ENCODE measurements at regions not wholly inside any gene's neighbourhood (a gene's known extent, or its start where the extent isn't known, plus 50 kb on each side); places are given as distances from the start of the nearest gene placed in this dataset.

GRCh38 chr13:86006317-86006716 lies 207.1 kb upstream of the SLITRK6 start:
- CTCF ChIA-PET (ENCODE audit: unreplicated experiment), result no interaction called here
- BruUV-seq (replicated peaks), result no TSS peak
- no peaks in the 10 kb centered on the region for H3K9me2 ChIP-seq (ENCODE audit: insufficient read depth, low read length)
- H3K4me3 ChIP-seq (ENCODE audit: low read depth, low read length, poor library complexity, severe bottlenecking), result no peak overlapping the region
- no peaks in the 10 kb centered on the region for H3K36me3 ChIP-seq (ENCODE audit: insufficient read depth, low read length)
- DNase-seq (ENCODE audit: low spot score), result no peak
- H4K20me1 ChIP-seq (ENCODE audit: insufficient read depth, low read length), result no peaks in the 10 kb centered on the region
- intact Hi-C loops (cut with micrococcal nuclease; ENCODE audit: unreplicated experiment), result no loop called here
- H3K4me2 ChIP-seq (ENCODE audit: low read length), result no peak overlapping the region
- H3K27ac ChIP-seq (ENCODE audit: low read depth, low read length, poor library complexity, severe bottlenecking), result no peak overlapping the region
- TF ChIP-seq EZH2phosphoT487 (IDR thresholded peaks at IDR 0.05; ENCODE audit: borderline replicate concordance, low read depth, low read length), result no peak
- TF ChIP-seq, protein P1, sequence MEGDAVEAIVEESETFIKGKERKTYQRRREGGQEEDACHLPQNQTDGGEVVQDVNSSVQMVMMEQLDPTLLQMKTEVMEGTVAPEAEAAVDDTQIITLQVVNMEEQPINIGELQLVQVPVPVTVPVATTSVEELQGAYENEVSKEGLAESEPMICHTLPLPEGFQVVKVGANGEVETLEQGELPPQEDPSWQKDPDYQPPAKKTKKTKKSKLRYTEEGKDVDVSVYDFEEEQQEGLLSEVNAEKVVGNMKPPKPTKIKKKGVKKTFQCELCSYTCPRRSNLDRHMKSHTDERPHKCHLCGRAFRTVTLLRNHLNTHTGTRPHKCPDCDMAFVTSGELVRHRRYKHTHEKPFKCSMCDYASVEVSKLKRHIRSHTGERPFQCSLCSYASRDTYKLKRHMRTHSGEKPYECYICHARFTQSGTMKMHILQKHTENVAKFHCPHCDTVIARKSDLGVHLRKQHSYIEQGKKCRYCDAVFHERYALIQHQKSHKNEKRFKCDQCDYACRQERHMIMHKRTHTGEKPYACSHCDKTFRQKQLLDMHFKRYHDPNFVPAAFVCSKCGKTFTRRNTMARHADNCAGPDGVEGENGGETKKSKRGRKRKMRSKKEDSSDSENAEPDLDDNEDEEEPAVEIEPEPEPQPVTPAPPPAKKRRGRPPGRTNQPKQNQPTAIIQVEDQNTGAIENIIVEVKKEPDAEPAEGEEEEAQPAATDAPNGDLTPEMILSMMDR (conservative IDR thresholded peaks at IDR 0.05; ENCODE audit: low read length), result no peak
- no peaks in the 10 kb centered on the region for H3K79me2 ChIP-seq (ENCODE audit: insufficient read depth, low read depth, low read length)
- POLR2A ChIA-PET, result no interaction called here
- H2AFZ ChIP-seq (ENCODE audit: low read length), result no peak overlapping the region
- no peaks in the 10 kb centered on the region for H3K4me1 ChIP-seq (ENCODE audit: insufficient read depth, low read length, poor library complexity, severe bottlenecking)
- H3K9me3 ChIP-seq (ENCODE audit: low read length), result no peaks in the 10 kb centered on the region

GRCh38 chr13:86003029-86003428 lies 203.8 kb upstream of the SLITRK6 start:
- Histone ChIP-seq H3K9me3 (ENCODE audit: low read length) (no peaks in the 10 kb centered on the region), H3K79me2 (ENCODE audit: insufficient read depth, low read depth, low read length) (no peaks in the 10 kb centered on the region), H2AFZ (ENCODE audit: low read length) (no peak overlapping the region), H3K4me2 (ENCODE audit: low read length) (no peak overlapping the region), H3K4me3 (ENCODE audit: low read depth, low read length, poor library complexity, severe bottlenecking) (no peak overlapping the region), H3K9me2 (ENCODE audit: insufficient read depth, low read length) (no peaks in the 10 kb centered on the region), H3K4me1 (ENCODE audit: insufficient read depth, low read length, poor library complexity, severe bottlenecking) (no peaks in the 10 kb centered on the region), H4K20me1 (ENCODE audit: insufficient read depth, low read length) (no peaks in the 10 kb centered on the region), H3K27ac (ENCODE audit: low read depth, low read length, poor library complexity, severe bottlenecking) (no peak overlapping the region), H3K36me3 (ENCODE audit: insufficient read depth, low read length) (no peaks in the 10 kb centered on the region)
- ChIA-PET CTCF (ENCODE audit: unreplicated experiment) (no interaction called here), POLR2A (interaction anchor here (0.5 to 1.1 kb wide), 2 partner anchors 379 to 1938 kb away, joined by 3 to 4 read pairs; no protein-coding TSS in a partner anchor)
- intact Hi-C loops (cut with micrococcal nuclease; ENCODE audit: unreplicated experiment), result no loop called here
- no TSS peak for BruUV-seq (replicated peaks)
- DNase-seq (ENCODE audit: low spot score), result no peak
- TF ChIP-seq, protein P1 (conservative IDR thresholded peaks at IDR 0.05; ENCODE audit: low read length), result no peak
- TF ChIP-seq EZH2phosphoT487 (IDR thresholded peaks at IDR 0.05; ENCODE audit: borderline replicate concordance, low read depth, low read length), result no peak

DNA sequence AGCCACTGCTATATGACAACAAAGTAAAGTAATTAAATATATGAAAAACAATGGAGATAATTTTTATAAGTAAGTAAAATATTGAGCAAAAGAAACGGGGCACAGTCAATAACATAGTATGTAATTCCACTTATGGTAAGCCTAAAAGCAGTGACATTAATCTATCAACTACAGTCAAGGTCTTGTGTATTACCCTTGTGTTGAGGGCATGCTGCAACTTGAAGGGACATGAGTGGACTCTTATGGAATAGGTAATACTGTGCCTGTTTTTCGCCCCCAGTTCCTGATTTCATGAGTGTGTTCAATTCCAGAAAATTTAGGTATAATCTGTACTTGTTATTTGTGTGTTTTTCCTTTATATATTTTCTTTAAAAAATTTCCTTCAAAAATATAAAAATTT lies 201.3 kb upstream of the SLITRK6 start:
- H3K4me2 ChIP-seq (ENCODE audit: low read length), result no peak overlapping the region
- ChIA-PET CTCF (ENCODE audit: unreplicated experiment) (no interaction called here), POLR2A (no interaction called here)
- no peaks in the 10 kb centered on the region for H3K9me2 ChIP-seq (ENCODE audit: insufficient read depth, low read length)
- no peaks in the 10 kb centered on the region for H4K20me1 ChIP-seq (ENCODE audit: insufficient read depth, low read length)
- H3K36me3 ChIP-seq (ENCODE audit: insufficient read depth, low read length), result no peaks in the 10 kb centered on the region
- H3K4me3 ChIP-seq (ENCODE audit: low read depth, low read length, poor library complexity, severe bottlenecking), result no peak overlapping the region
- no peak overlapping the region for H3K27ac ChIP-seq (ENCODE audit: low read depth, low read length, poor library complexity, severe bottlenecking)
- no TSS peak for BruUV-seq (replicated peaks)
- no peak overlapping the region for H2AFZ ChIP-seq (ENCODE audit: low read length)
- intact Hi-C loops (cut with micrococcal nuclease; ENCODE audit: unreplicated experiment), result no loop called here
- no peaks in the 10 kb centered on the region for H3K79me2 ChIP-seq (ENCODE audit: insufficient read depth, low read depth, low read length)
- DNase-seq (ENCODE audit: low spot score), result no peak
- no peaks in the 10 kb centered on the region for H3K9me3 ChIP-seq (ENCODE audit: low read length)
- no peak for TF ChIP-seq EZH2phosphoT487 (IDR thresholded peaks at IDR 0.05; ENCODE audit: borderline replicate concordance, low read depth, low read length)
- TF ChIP-seq, protein P1 (conservative IDR thresholded peaks at IDR 0.05; ENCODE audit: low read length), result no peak
- H3K4me1 ChIP-seq (ENCODE audit: insufficient read depth, low read length, poor library complexity, severe bottlenecking), result no peaks in the 10 kb centered on the region

Data from OCI-LY7 (cell line).